HUES64 (cell line): ENCODE measurements at regions not wholly inside any gene's neighbourhood (a gene's known extent, or its start where the extent isn't known, plus 50 kb on each side); places are given as distances from the start of the nearest gene placed in this dataset.

Experiments
- H3K27ac ChIP-seq: 2 replicates; pipeline ENCODE4 v1.7.0; 2013; ENCODE audit warnings: low read depth, low read length, inconsistent platforms
- H3K27me3 ChIP-seq: 2 replicates; pipeline ENCODE4 v1.6.1; 2013; ENCODE audit warnings: mild to moderate bottlenecking, low read length; ENCODE audit not compliant: insufficient read depth
- H3K36me3 ChIP-seq: 2 replicates; pipeline ENCODE4 v1.6.1; 2013; ENCODE audit warnings: mild to moderate bottlenecking, low read length; ENCODE audit not compliant: insufficient read depth
- H3K4me1 ChIP-seq: 2 replicates; pipeline ENCODE4 v1.6.1; 2013; ENCODE audit warnings: mild to moderate bottlenecking, low read length, moderate library complexity; ENCODE audit not compliant: insufficient read depth
- H3K4me3 ChIP-seq: 2 replicates; pipeline ENCODE4 v1.5.1; 2013; ENCODE audit warnings: mild to moderate bottlenecking, low read length, moderate library complexity
- H3K9ac ChIP-seq: 2 replicates; pipeline ENCODE4 v1.6.1; 2013; ENCODE audit warnings: mild to moderate bottlenecking, low read depth, low read length
- H3K9me3 ChIP-seq: 2 replicates; pipeline ENCODE4 v1.6.1; 2013; ENCODE audit warnings: low read depth, low read length; ENCODE audit not compliant: insufficient read depth
- WGBS: fragments of 150-250, 120-280 bp; methylation state at CpG from one replicate; pipeline ENCODE4 v1.1.7; 2013; ENCODE audit warnings: missing lambda C conversion rate; 5-methylcytosine and 5-hydroxymethylcytosine counted together

- WGBS = 78% methylated on average over 3 of the region's 3 CpGs
- H3K4me3 ChIP-seq = no peak overlapping the region
- no peak overlapping the region for H3K27ac ChIP-seq
- no peaks in the 10 kb centered on the region for H3K4me1 ChIP-seq
- H3K9me3 ChIP-seq = no peaks in the 10 kb centered on the region; the same call in 1 of the 2 replicates
- no peaks in the 10 kb centered on the region for H3K27me3 ChIP-seq
- no peak overlapping the region for H3K9ac ChIP-seq
- no peaks in the 10 kb centered on the region for H3K36me3 ChIP-seq
Measured at GRCh38 chr3:152959307-152959706, 124.4 kb downstream of the P2RY1 start.

DNA sequence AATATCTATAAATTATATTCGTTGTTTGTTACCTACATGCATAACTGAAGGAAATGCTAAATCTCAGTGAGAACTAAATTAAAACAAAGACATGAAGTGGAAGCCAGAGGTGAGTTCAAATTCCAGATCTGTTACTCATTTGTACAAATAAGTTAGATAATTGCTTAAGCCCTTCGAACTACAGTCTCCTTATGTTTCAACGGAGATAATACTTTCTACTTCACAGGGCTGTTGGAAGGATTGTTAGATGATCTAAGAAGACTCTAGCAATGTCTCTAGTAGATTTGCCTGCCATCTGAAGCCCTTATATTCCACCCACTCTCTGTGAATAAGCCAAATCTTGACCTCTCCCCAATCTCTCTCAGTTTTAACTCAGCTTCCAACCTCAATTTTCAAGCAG, 125.8 kb downstream of the P2RY1 start:
- Histone ChIP-seq H3K4me1 (no peaks in the 10 kb centered on the region), H3K9ac (no peak overlapping the region), H3K27ac (no peak overlapping the region), H3K9me3 (no peaks in the 10 kb centered on the region; the same call in 1 of the 2 replicates), H3K4me3 (no peak overlapping the region), H3K36me3 (no peaks in the 10 kb centered on the region), H3K27me3 (no peaks in the 10 kb centered on the region)
- 80% methylated on average over 1 of the region's 3 CpGs for WGBS

- H3K4me3 ChIP-seq = no peak overlapping the region
- no peak overlapping the region for H3K9ac ChIP-seq
- no peak overlapping the region for H3K27ac ChIP-seq
- no peaks in the 10 kb centered on the region for H3K4me1 ChIP-seq
- H3K27me3 ChIP-seq = no peaks in the 10 kb centered on the region
- 94% methylated on average over 2 of the region's 2 CpGs for WGBS
- H3K36me3 ChIP-seq = no peaks in the 10 kb centered on the region
- peaks cover 5% of the 10 kb centered on the region for H3K9me3 ChIP-seq
Measured at GRCh38 chr3:152961323-152961722, 126.4 kb downstream of the P2RY1 start.

DNA sequence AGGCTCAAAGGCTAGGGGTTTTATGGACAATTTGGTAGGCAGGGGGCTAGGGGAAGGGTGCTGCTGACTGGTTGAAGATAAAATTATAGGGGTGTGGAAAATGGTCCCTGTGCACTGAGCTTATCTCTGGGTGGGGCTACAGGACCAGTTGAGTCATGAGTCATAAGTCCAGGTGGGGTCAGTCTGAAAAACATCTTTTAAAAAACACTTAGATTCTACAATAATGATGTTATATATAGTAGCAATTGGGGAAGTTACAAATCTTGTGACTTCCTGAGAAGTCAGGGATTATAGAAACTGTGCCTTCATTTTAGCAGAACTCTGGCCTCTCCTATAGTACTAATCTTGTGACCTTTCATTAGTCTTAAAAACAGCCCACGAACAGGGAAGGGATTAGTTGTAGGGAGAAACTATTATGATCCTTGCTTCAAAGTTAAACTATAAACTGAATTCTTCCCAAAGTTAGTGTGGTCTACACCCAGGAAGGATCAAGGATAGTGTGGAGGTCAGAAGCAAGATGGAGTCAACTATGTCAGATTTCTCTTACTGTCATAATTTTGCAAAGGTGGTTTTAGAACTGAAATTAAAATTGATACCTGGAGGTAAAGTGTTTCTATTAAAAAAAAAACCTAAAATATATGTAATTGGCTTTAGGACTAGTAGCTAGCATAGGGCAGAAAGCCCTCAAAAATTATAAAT, 130.1 kb downstream of the P2RY1 start:
- no peak overlapping the region for H3K9ac ChIP-seq

DNA sequence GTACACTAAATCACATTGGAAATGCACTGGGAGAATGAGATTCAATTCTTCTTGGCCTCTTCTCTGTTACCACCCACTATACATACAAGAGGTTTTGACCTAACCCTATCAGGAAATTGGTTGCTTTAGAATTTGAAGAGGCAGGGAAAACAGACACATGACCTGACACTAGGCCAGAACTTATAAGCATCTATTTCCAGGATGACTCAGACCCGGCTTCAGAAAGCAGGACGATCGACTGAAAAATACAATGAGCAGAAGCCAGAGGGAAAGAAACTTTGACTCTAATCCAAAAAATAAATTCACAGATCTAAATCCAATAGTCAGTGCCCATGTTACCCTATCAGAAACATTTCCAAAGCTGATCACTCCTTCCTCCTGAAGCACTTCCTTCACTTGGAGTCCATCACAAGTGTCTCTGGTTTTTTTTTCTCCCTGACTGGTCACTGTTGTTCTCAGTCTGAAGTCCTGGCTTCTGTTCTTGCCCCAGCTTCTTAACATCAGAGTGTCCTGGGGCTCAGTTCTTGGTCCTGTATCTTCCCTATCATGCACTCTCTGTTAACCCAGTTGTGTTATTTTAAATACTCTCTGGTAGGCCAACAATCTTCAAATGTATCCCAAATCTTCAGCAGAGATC, 133.6 kb downstream of the P2RY1 start:
- peaks cover 10% of the 10 kb centered on the region; the same call in 1 of the 2 replicates for H3K9me3 ChIP-seq
- 93% methylated on average over 3 of the region's 3 CpGs for WGBS
- no peak overlapping the region for H3K27ac ChIP-seq
- H3K4me3 ChIP-seq = no peak overlapping the region
- peaks cover 4% of the 10 kb centered on the region; the same call in 1 of the 2 replicates for H3K4me1 ChIP-seq
- no peaks in the 10 kb centered on the region for H3K36me3 ChIP-seq
- H3K9ac ChIP-seq = no peak overlapping the region
- H3K27me3 ChIP-seq = no peaks in the 10 kb centered on the region

More for the DNA sequence above, 130.1 kb downstream of the P2RY1 start:
- H3K4me1 ChIP-seq = no peaks in the 10 kb centered on the region
- no peak overlapping the region for H3K27ac ChIP-seq
- no peaks in the 10 kb centered on the region for H3K27me3 ChIP-seq
- no peak overlapping the region for H3K4me3 ChIP-seq
- H3K9me3 ChIP-seq = peaks cover 10% of the 10 kb centered on the region
- no CpG with 5 or more reads among the region's 1 CpG for WGBS
- no peaks in the 10 kb centered on the region for H3K36me3 ChIP-seq

- H3K9ac ChIP-seq = no peak overlapping the region
- 85% methylated on average over 1 of the region's 1 CpG for whole genome bisulfite sequencing
- H3K9me3 ChIP-seq = peaks cover 10% of the 10 kb centered on the region; the same call in 1 of the 2 replicates
- H3K4me1 ChIP-seq = peaks cover 4% of the 10 kb centered on the region; the same call in 1 of the 2 replicates
- no peaks in the 10 kb centered on the region for H3K36me3 ChIP-seq
- H3K4me3 ChIP-seq = no peak overlapping the region
- no peak overlapping the region for H3K27ac ChIP-seq
- no peaks in the 10 kb centered on the region for H3K27me3 ChIP-seq
Measured at GRCh38 chr3:152969557-152970300, 134.8 kb downstream of the P2RY1 start.

- WGBS = 98% methylated on average over 2 of the region's 4 CpGs
- no peak overlapping the region for H3K27ac ChIP-seq
- peaks cover 10% of the 10 kb centered on the region; the same call in 1 of the 2 replicates for H3K9me3 ChIP-seq
- H3K4me1 ChIP-seq = peaks cover 4% of the 10 kb centered on the region; the same call in 1 of the 2 replicates
- H3K27me3 ChIP-seq = no peaks in the 10 kb centered on the region
- H3K4me3 ChIP-seq = no peak overlapping the region
- no peak overlapping the region for H3K9ac ChIP-seq
- H3K36me3 ChIP-seq = no peaks in the 10 kb centered on the region
Measured at GRCh38 chr3:152970851-152971250, 135.9 kb downstream of the P2RY1 start.

DNA sequence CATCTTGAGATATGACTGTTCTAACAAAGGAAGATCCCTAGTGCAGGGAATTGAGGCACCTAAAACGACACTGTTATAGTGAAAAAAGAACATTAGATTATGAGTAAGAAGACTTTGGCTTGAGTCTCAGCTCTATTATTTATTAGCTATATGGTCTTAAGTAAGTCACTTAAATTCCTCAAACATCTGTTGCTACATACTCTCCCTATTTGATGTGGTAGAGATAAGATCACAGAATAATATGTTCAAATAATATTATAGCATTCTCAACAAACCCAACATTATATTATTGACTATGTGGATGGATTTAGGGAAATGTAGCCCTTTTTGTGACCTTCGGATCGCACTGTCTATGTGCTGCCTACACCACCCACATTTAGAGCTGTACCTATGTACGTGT, 136.9 kb downstream of the P2RY1 start:
- Histone ChIP-seq H3K4me1 (peaks cover 4% of the 10 kb centered on the region; the same call in 1 of the 2 replicates), H3K9me3 (0 out of 2 replicates have a peak, but pooled peaks cover under 1% of the 10 kb centered on the region), H3K9ac (no peak overlapping the region), H3K36me3 (no peaks in the 10 kb centered on the region), H3K27me3 (no peaks in the 10 kb centered on the region), H3K4me3 (no peak overlapping the region), H3K27ac (no peak overlapping the region)
- 100% methylated on average over 4 of the region's 4 CpGs for WGBS

DNA sequence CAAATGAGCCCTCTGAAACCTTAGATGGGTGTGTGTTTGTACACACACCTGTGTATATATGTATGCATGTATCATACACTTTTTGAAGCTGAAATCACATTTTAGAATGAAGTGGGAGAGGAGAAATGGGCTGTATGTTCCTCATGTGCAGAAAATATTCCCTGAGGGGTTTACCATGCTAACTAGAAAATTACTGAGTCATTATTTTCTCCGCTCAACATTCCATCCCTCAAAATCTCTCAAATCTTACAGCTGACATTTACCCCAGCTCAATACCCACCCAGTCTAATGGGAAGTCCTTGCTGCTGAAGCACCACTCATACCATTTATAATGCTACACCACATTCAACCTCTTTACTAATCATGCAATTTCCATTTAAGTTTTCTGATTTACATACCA, 138.6 kb downstream of the P2RY1 start:
- H3K27ac ChIP-seq = no peak overlapping the region
- H3K36me3 ChIP-seq = no peaks in the 10 kb centered on the region
- 94% methylated on average over 1 of the region's 1 CpG for WGBS
- no peaks in the 10 kb centered on the region for H3K9me3 ChIP-seq
- no peaks in the 10 kb centered on the region for H3K27me3 ChIP-seq
- H3K4me3 ChIP-seq = no peak overlapping the region
- H3K9ac ChIP-seq = no peak overlapping the region
- peaks cover 4% of the 10 kb centered on the region; the same call in 1 of the 2 replicates for H3K4me1 ChIP-seq

GRCh38 chr3:152976239-152976638, 141.3 kb downstream of the P2RY1 start:
- H3K4me1 ChIP-seq = no peaks in the 10 kb centered on the region
- H3K27ac ChIP-seq = no peak overlapping the region
- H3K9me3 ChIP-seq = peaks cover 9% of the 10 kb centered on the region; the same call in 1 of the 2 replicates
- H3K36me3 ChIP-seq = no peaks in the 10 kb centered on the region
- WGBS = 92% methylated on average over 2 of the region's 2 CpGs
- H3K27me3 ChIP-seq = no peaks in the 10 kb centered on the region
- H3K9ac ChIP-seq = no peak overlapping the region
- no peak overlapping the region for H3K4me3 ChIP-seq

DNA sequence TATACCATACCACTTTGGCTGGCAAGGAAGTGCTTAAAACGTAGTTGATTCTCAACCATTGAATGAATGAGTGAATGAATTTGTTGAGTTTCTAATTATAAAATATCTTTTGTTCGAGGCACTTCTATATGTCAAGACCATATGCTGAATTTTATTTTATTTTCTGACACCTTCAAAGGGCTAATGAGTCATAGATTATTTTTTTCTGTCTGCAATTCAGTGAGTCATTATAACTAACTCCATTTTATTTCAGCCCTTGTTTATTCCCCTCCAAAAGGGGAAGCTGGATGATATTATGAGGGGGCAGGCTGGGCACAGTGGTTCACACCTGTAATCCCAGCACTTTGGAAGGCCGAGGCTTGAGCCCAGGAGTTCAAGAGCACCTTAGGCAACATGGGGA, 142.4 kb downstream of the P2RY1 start:
- H3K4me3 ChIP-seq = no peak overlapping the region
- no peak overlapping the region for H3K9ac ChIP-seq
- H3K36me3 ChIP-seq = no peaks in the 10 kb centered on the region
- no peaks in the 10 kb centered on the region for H3K4me1 ChIP-seq
- 95% methylated on average over 1 of the region's 3 CpGs for WGBS
- no peak overlapping the region for H3K27ac ChIP-seq
- no peaks in the 10 kb centered on the region for H3K27me3 ChIP-seq
- peaks cover 9% of the 10 kb centered on the region; the same call in 1 of the 2 replicates for H3K9me3 ChIP-seq
